H9 (cell line): ENCODE measurements at regions not wholly inside any gene's neighbourhood (a gene's known extent, or its start where the extent isn't known, plus 50 kb on each side); places are given as distances from the start of the nearest gene placed in this dataset.

Experiments
- DNase-seq: peaks from one replicate; pipeline ENCODE4 v3.0.0-alpha.2; 2017
- H2AFZ ChIP-seq: one replicate; pipeline ENCODE4 v1.6.1; 2013; ENCODE audit warnings: mild to moderate bottlenecking, low read length, control low read depth, moderate library complexity
- H2AK5ac ChIP-seq: 2 replicates; pipeline ENCODE4 v1.6.1; 2013; ENCODE audit warnings: low read length, control low read depth, mixed read lengths; ENCODE audit not compliant: insufficient read length
- H2BK120ac ChIP-seq: one replicate; pipeline ENCODE4 v1.6.1; 2013; ENCODE audit warnings: low read depth, mild to moderate bottlenecking, low read length, control low read depth, inconsistent platforms; ENCODE audit not compliant: poor library complexity, severe bottlenecking
- H2BK12ac ChIP-seq: 2 replicates; pipeline ENCODE4 v1.6.1; 2013; ENCODE audit warnings: low read length, control low read depth, mixed read lengths, low read depth; ENCODE audit not compliant: insufficient read length
- H2BK15ac ChIP-seq: 2 replicates; pipeline ENCODE4 v1.6.1; 2013; ENCODE audit warnings: low read depth, low read length, control low read depth
- H2BK20ac ChIP-seq: one replicate; pipeline ENCODE4 v1.6.1; 2013; ENCODE audit warnings: low read depth, mild to moderate bottlenecking, low read length, control low read depth, inconsistent platforms; ENCODE audit not compliant: poor library complexity, severe bottlenecking
- H2BK5ac ChIP-seq: 2 replicates; pipeline ENCODE4 v1.6.1; 2013; ENCODE audit warnings: low read length, control low read depth, mixed read lengths; ENCODE audit not compliant: insufficient read length
- H3K14ac ChIP-seq: 2 replicates; pipeline ENCODE4 v1.6.1; 2013; ENCODE audit warnings: low read length, control low read depth; ENCODE audit not compliant: insufficient read depth
- H3K18ac ChIP-seq: 2 replicates; pipeline ENCODE4 v1.6.1; 2013; ENCODE audit warnings: low read depth, mild to moderate bottlenecking, mixed read lengths, low read length, control low read depth; ENCODE audit not compliant: insufficient read length
- H3K23ac ChIP-seq: 2 replicates; pipeline ENCODE4 v1.6.1; 2013; ENCODE audit warnings: low read length, control low read depth, mixed read lengths, low read depth; ENCODE audit not compliant: insufficient read length
- H3K23me2 ChIP-seq: 2 replicates; pipeline ENCODE4 v1.6.1; 2013; ENCODE audit warnings: low read depth, mild to moderate bottlenecking, mixed read lengths, low read length, control low read depth; ENCODE audit not compliant: insufficient read length, poor library complexity, severe bottlenecking
- H3K27ac ChIP-seq: 2 replicates; pipeline ENCODE4 v1.5.1; 2013; ENCODE audit warnings: low read length, control low read depth, mixed read lengths, low read depth; ENCODE audit not compliant: insufficient read length
- H3K27me3 ChIP-seq: 2 replicates; pipeline ENCODE4 v1.6.1; 2013; ENCODE audit warnings: low read length, control low read depth, inconsistent platforms; ENCODE audit not compliant: insufficient read depth
- H3K4ac ChIP-seq: 2 replicates; pipeline ENCODE4 v1.6.1; 2013; ENCODE audit warnings: low read depth, mild to moderate bottlenecking, control low read depth, inconsistent platforms, low read length, moderate library complexity
- H3K4me1 ChIP-seq: 2 replicates; pipeline ENCODE4 v1.6.1; 2013; ENCODE audit warnings: low read length, control low read depth, inconsistent platforms; ENCODE audit not compliant: insufficient read depth
- H3K4me2 ChIP-seq: 2 replicates; pipeline ENCODE4 v1.6.1; 2013; ENCODE audit warnings: low read length, control low read depth, mixed read lengths; ENCODE audit not compliant: insufficient read length, insufficient read depth
- H3K56ac ChIP-seq: 2 replicates; pipeline ENCODE4 v1.6.1; 2013; ENCODE audit warnings: low read depth, mild to moderate bottlenecking, mixed read lengths, low read length, control low read depth; ENCODE audit not compliant: insufficient read length
- H3K79me1 ChIP-seq: 2 replicates; pipeline ENCODE4 v1.6.1; 2013; ENCODE audit warnings: low read depth, mild to moderate bottlenecking, moderate library complexity, low read length, control low read depth, inconsistent platforms; ENCODE audit not compliant: insufficient read depth, poor library complexity, severe bottlenecking
- H3K79me2 ChIP-seq: 2 replicates; pipeline ENCODE4 v1.6.1; 2013; ENCODE audit warnings: low read length, control low read depth, inconsistent platforms; ENCODE audit not compliant: insufficient read depth
- H3K9ac ChIP-seq: 2 replicates; pipeline ENCODE4 v1.6.1; 2013; ENCODE audit warnings: low read length, control low read depth, mixed read lengths; ENCODE audit not compliant: insufficient read length; ENCODE audit errors: extremely low read depth
- H3K9me3 ChIP-seq: one replicate; pipeline ENCODE4 v1.6.1; 2013; ENCODE audit warnings: low read depth, low read length, inconsistent platforms; ENCODE audit not compliant: control insufficient read depth
- H3T11ph ChIP-seq: one replicate; pipeline ENCODE4 v1.6.1; 2013; ENCODE audit warnings: mild to moderate bottlenecking, low read length, control low read depth, inconsistent platforms
- H4K20me1 ChIP-seq: one replicate; pipeline ENCODE4 v1.6.1; 2013; ENCODE audit not compliant: control insufficient read depth, insufficient read length, insufficient read depth
- H4K5ac ChIP-seq: 2 replicates; pipeline ENCODE4 v1.6.1; 2013; ENCODE audit warnings: low read depth, mild to moderate bottlenecking, mixed read lengths, low read length, control low read depth; ENCODE audit not compliant: insufficient read length
- H4K8ac ChIP-seq: replicated peaks from 2 replicates; pipeline ENCODE4 v1.6.1; 2013; ENCODE audit warnings: low read length, control low read depth, mixed read lengths, low read depth; ENCODE audit not compliant: insufficient read length
- H4K91ac ChIP-seq: 2 replicates; pipeline ENCODE4 v1.6.1; 2013; ENCODE audit warnings: low read depth, mild to moderate bottlenecking, moderate library complexity, mixed read lengths, low read length, control low read depth; ENCODE audit not compliant: insufficient read length
- H3K27ac Mint-ChIP-seq, 3 experiments: 2 replicates in 2 of 3; 3 replicates in 1 of 3; pipeline ENCODE4 v1.8.0; 2020 to 2021; ENCODE audit warnings: mixed read lengths in 3 of 3, mild to moderate bottlenecking in 1 of 3, moderate library complexity in 1 of 3
- H3K27me3 Mint-ChIP-seq: 2 replicates; pipeline ENCODE4 v1.8.0; 2021; ENCODE audit warnings: low read depth, mild to moderate bottlenecking, moderate library complexity, mixed read lengths
- H3K36me3 Mint-ChIP-seq, 3 experiments: 2 replicates in 2 of 3; 3 replicates in 1 of 3; pipeline ENCODE4 v1.8.0; 2020 to 2021; ENCODE audit warnings: low read depth in 3 of 3, mixed read lengths in 3 of 3; ENCODE audit not compliant: insufficient read depth in 1 of 3
- H3K4me1 Mint-ChIP-seq, 2 experiments: 2 replicates each; pipeline ENCODE4 v1.8.0; 2020; ENCODE audit warnings: mixed read lengths in 2 of 2
- H3K4me3 Mint-ChIP-seq, 2 experiments: 2 replicates in 1 of 2; 3 replicates in 1 of 2; pipeline ENCODE4 v1.8.0; 2020 to 2021; ENCODE audit warnings: mild to moderate bottlenecking in 2 of 2, mixed read lengths in 2 of 2, moderate library complexity in 1 of 2
- H3K9me3 Mint-ChIP-seq, 2 experiments: 2 replicates in 1 of 2; 3 replicates in 1 of 2; pipeline ENCODE4 v1.8.0; 2020; ENCODE audit warnings: mild to moderate bottlenecking in 2 of 2, mixed read lengths in 2 of 2, moderate library complexity in 1 of 2
- CTCF ChIP-seq: fragments of 200-600 bp; sonication (generic); conservative IDR thresholded peaks from 3 replicates; pipeline ENCODE4 v1.8.0; 2021; ENCODE audit warnings: antibody characterized with exemption, mild to moderate bottlenecking
- WGBS: extraction: QIAGEN DNeasy Blood & Tissue Kit; methylation state at CpG from one replicate; pipeline ENCODE4 v1.1.7; 2013; ENCODE audit warnings: missing lambda C conversion rate, low lambda C conversion rate, mixed read lengths; ENCODE audit not compliant: insufficient read length; ENCODE audit errors: extremely low coverage; 5-methylcytosine and 5-hydroxymethylcytosine counted together

DNA sequence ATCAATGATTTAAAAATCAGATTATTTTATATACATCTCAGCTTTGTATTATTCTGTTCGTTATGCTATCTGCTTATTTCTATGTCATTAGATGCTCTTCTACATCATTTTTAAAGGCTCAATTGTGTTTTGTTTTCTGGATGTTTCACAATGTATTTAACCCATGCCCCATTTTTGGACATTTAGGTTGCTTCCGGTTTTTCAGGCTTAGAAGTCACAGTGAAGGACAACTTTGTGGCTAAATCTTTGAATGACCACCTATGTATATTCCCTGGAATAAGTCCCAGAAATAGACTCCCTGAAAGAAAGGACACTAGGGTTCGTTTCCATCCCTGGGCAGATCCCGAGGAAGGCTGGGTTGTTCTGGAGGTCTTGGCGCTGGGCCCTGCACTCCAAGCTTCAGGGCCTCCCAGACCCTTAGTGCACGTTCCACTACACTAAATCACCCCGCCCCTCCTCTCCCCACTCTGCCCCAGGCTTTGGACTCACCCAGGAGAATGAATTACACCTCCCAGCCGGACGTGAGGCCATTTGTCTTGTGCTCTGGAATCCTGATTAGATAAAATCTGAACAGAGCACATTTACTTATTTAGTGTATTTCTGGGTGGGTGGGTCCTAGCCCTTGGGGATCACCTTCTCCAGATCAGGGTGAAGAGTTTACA, 188.2 kb downstream of the ZFP36L2 start:
- no peaks in the 10 kb centered on the region for H3K9me3 ChIP-seq
- H3T11ph ChIP-seq, result no peak overlapping the region
- Mint-ChIP-seq H3K36me3 (no peaks in the 10 kb centered on the region), H3K4me1 (peaks cover 12 to 16% of the 10 kb centered on the region in 2 experiments), H3K27me3 (no peaks in the 10 kb centered on the region), H3K27ac (no peak overlapping the region), H3K4me3 (no peak overlapping the region), H3K9me3 (no peaks in the 10 kb centered on the region)
- no peaks in the 10 kb centered on the region for H3K79me2 ChIP-seq
- H3K4me1 ChIP-seq, result no peaks in the 10 kb centered on the region; the same call in 1 of the 2 replicates
- no peak overlapping the region for H3K9ac ChIP-seq
- no peaks in the 10 kb centered on the region for H4K20me1 ChIP-seq
- H3K18ac ChIP-seq, result no peak overlapping the region
- no peaks in the 10 kb centered on the region for H3K23me2 ChIP-seq
- H2BK12ac ChIP-seq, result no peak overlapping the region
- H3K14ac ChIP-seq, result no peak overlapping the region
- no peak overlapping the region for H2BK15ac ChIP-seq
- H2BK120ac ChIP-seq, result no peak overlapping the region
- H3K4me2 ChIP-seq, result no peak overlapping the region
- no peak overlapping the region for H3K27ac ChIP-seq
- no peak overlapping the region for H3K23ac ChIP-seq
- DNase-seq, result no peak
- H2BK5ac ChIP-seq, result no peak overlapping the region
- H4K5ac ChIP-seq, result no peak overlapping the region
- no peak overlapping the region for H2AK5ac ChIP-seq
- no CpG with 5 or more reads among the region's 9 CpGs for WGBS
- no peaks in the 10 kb centered on the region for H3K27me3 ChIP-seq
- H4K91ac ChIP-seq, result no peak overlapping the region
- no peak overlapping the region for H3K56ac ChIP-seq
- TF ChIP-seq CTCF, result no peak
- no peak overlapping the region for H3K4ac ChIP-seq
- no peak overlapping the region for H4K8ac ChIP-seq
- H3K79me1 ChIP-seq, result no peaks in the 10 kb centered on the region
- no peak overlapping the region for H2AFZ ChIP-seq
- H2BK20ac ChIP-seq, result no peak overlapping the region
